ENCODE measurements at regions not wholly inside any gene's neighbourhood (a gene's known extent, or its start where the extent isn't known, plus 50 kb on each side); places are given as distances from the start of the nearest gene placed in this dataset.

- TF ChIP-seq CTCF (IDR thresholded peaks at IDR 0.05), result no peak
- H3K4me1 ChIP-seq (ENCODE audit: low read depth), result no peaks in the 10 kb centered on the region
- ATAC-seq (no peak), DNase-seq (no peak)
- H3K36me3 ChIP-seq (ENCODE audit: low read depth), result no peaks in the 10 kb centered on the region
- no peak overlapping the region for H3K4me3 ChIP-seq
- intact Hi-C loops (cut with DNase I, micrococcal nuclease), result no loop called here
- no peaks in the 10 kb centered on the region for H3K9me3 ChIP-seq
Observed at GRCh38 chr9:73095425-73095824, 56.2 kb upstream of the ANXA1 start.

GRCh38 chr9:73093740-73094379 lies 57.8 kb upstream of the ANXA1 start:
- Histone ChIP-seq H3K9me3 (no peaks in the 10 kb centered on the region), H3K4me1 (ENCODE audit: low read depth) (no peaks in the 10 kb centered on the region), H3K36me3 (ENCODE audit: low read depth) (no peaks in the 10 kb centered on the region), H3K4me3 (no peak overlapping the region)
- no peak for DNase-seq
- no peak for TF ChIP-seq CTCF (IDR thresholded peaks at IDR 0.05)
- ATAC-seq, result no peak
- intact Hi-C loops (cut with DNase I, micrococcal nuclease), result no loop called here

GRCh38 chr9:73093016-73093739 lies 58.5 kb upstream of the ANXA1 start:
- no peak for ATAC-seq
- no peaks in the 10 kb centered on the region for H3K36me3 ChIP-seq (ENCODE audit: low read depth)
- no peaks in the 10 kb centered on the region for H3K4me1 ChIP-seq (ENCODE audit: low read depth)
- no peak for TF ChIP-seq CTCF (IDR thresholded peaks at IDR 0.05)
- intact Hi-C loops (cut with DNase I, micrococcal nuclease), result no loop called here
- no peak for DNase-seq
- H3K9me3 ChIP-seq, result no peaks in the 10 kb centered on the region
- no peak overlapping the region for H3K4me3 ChIP-seq

GRCh38 chr9:73091909-73092308 lies 59.8 kb upstream of the ANXA1 start:
- H3K4me3 ChIP-seq, result no peak overlapping the region
- DNase-seq (no peak), ATAC-seq (no peak)
- no peaks in the 10 kb centered on the region for H3K9me3 ChIP-seq
- no peak for TF ChIP-seq CTCF (IDR thresholded peaks at IDR 0.05)
- intact Hi-C loops (cut with DNase I, micrococcal nuclease), result no loop called here
- no peaks in the 10 kb centered on the region for H3K36me3 ChIP-seq (ENCODE audit: low read depth)
- no peaks in the 10 kb centered on the region for H3K4me1 ChIP-seq (ENCODE audit: low read depth)

GRCh38 chr9:73090214-73090613 lies 61.5 kb upstream of the ANXA1 start:
- H3K4me1 ChIP-seq (ENCODE audit: low read depth), result no peaks in the 10 kb centered on the region
- DNase-seq, result no peak
- H3K9me3 ChIP-seq, result no peaks in the 10 kb centered on the region
- H3K36me3 ChIP-seq (ENCODE audit: low read depth), result no peaks in the 10 kb centered on the region
- intact Hi-C loops (cut with DNase I, micrococcal nuclease), result no loop called here
- no peak for ATAC-seq
- H3K4me3 ChIP-seq, result no peak overlapping the region
- no peak for TF ChIP-seq CTCF (IDR thresholded peaks at IDR 0.05)
